Activated naive CD8-positive, alpha-beta T cell treated with anti-CD3 and anti-CD28 coated beads, Interleukin-2, amount 10 ng/mL, durations not matched to agents 7 days and 5 days (primary cell): ENCODE measurements at regions not wholly inside any gene's neighbourhood (a gene's known extent, or its start where the extent isn't known, plus 50 kb on each side); places are given as distances from the start of the nearest gene placed in this dataset.

Source experiments
- ATAC-seq: fragments of 150-1000 bp; cut with Tn5 transposase; one replicate; pipeline ENCODE4 v1.10.0; 2021; ENCODE audit warnings: low read depth, moderate library complexity
- POLR2A ChIA-PET: fragments of 350-600 bp; sonication (Branson Sonifier 250); formaldehyde crosslinking; loops from one replicate; lab custom pipeline; 2021; ENCODE audit warnings: antibody characterized with exemption; lab: Charles Lee
- DNase-seq: peaks from one replicate; pipeline ENCODE4 v3.0.0; 2021
- H3K27ac Mint-ChIP-seq: one replicate; pipeline ENCODE4 v1.8.0; 2022; ENCODE audit warnings: mild to moderate bottlenecking, mixed read lengths
- H3K27me3 Mint-ChIP-seq: one replicate; pipeline ENCODE4 v1.8.0; 2022; ENCODE audit warnings: mild to moderate bottlenecking, moderate library complexity, mixed read lengths
- H3K36me3 Mint-ChIP-seq: one replicate; pipeline ENCODE4 v1.8.0; 2021; ENCODE audit warnings: mild to moderate bottlenecking, mixed read lengths
- H3K4me1 Mint-ChIP-seq: one replicate; pipeline ENCODE4 v1.8.0; 2021; ENCODE audit warnings: mixed read lengths
- H3K4me3 Mint-ChIP-seq: one replicate; pipeline ENCODE4 v1.8.0; 2022; ENCODE audit warnings: mild to moderate bottlenecking, moderate library complexity, mixed read lengths
- H3K9me3 Mint-ChIP-seq: one replicate; pipeline ENCODE4 v1.8.0; 2021; ENCODE audit warnings: mixed read lengths

DNA sequence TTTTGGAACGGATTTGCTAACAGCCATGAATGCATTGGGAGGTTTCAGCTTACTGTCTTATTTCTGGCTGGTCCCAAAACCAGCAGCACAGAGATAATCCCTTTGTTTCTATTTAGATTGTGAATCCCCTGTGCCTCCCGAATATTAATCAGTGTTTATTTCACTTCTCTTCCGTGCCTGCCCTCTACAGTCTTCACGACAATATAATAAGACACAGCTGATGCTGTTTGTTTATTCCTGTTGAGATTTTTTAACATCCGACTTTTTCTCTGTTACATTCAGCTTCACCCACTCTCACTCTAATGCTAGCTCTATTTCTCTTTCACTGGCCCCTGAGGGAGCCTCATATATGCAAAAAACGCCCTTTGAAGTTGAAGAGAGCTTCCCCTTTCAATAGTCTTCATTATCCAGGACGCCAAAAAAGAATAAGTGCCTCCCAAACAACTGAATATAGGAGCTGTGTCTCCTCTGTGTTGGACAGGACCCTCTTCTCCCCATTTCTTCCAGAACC is 995.3 kb downstream of the ROBO2 start:
- POLR2A ChIA-PET: no interaction called here
- H3K4me3 Mint-ChIP-seq: no peak overlapping the region
- H3K9me3 Mint-ChIP-seq: peaks cover 4% of the 10 kb centered on the region
- ATAC-seq: no peak
- no peak for DNase-seq
- H3K27ac Mint-ChIP-seq: no peak overlapping the region
- H3K4me1 Mint-ChIP-seq: no peaks in the 10 kb centered on the region
- H3K36me3 Mint-ChIP-seq: no peaks in the 10 kb centered on the region
- H3K27me3 Mint-ChIP-seq: no peaks in the 10 kb centered on the region

DNA sequence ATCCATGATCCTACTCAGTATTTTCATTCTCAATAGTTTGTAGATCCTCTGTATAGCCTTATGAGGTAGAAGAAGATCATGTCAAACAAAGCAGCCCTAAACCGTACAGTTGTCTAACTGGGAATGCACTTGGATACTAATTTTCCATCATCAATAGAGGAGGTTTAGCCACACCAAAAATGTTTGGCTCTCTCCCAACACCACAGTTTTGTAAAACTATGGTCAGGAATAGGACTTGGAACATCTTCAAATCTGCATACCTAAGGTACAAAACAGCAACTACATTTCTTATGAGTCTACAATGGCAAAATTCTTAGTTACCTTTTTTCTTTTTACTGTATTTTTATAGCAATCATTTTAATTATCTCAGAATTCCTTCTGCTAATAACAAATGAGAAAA is 1001.6 kb downstream of the ROBO2 start:
- H3K9me3 Mint-ChIP-seq: peaks cover 8% of the 10 kb centered on the region

DNA sequence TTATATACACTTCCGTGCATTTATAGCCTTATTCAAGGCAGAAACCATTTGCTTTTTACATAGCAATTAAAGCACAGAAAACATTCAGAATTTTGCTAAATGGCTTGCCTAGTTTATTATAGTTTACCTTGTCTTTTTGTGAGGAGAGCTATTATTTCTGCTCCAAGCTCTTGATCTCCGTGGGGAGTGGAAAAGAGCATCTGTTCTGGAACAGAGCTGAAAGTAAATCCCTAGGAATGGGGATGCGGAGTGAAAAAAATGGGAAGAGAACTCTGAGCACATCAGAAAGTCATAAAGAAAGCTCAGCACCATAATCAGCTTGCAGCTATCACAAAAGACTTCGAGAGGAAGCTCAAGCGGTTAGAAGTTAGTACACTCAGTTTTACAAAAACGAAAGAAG is 1006.7 kb downstream of the ROBO2 start:
- peaks cover 4% of the 10 kb centered on the region for H3K9me3 Mint-ChIP-seq
- POLR2A ChIA-PET: no interaction called here
- no peak overlapping the region for H3K4me3 Mint-ChIP-seq

More for the DNA sequence above, 1001.6 kb downstream of the ROBO2 start:
- ATAC-seq: no peak
- Mint-ChIP-seq H3K27me3 (no peaks in the 10 kb centered on the region), H3K27ac (no peak overlapping the region), H3K4me1 (no peaks in the 10 kb centered on the region), H3K4me3 (no peak overlapping the region), H3K36me3 (no peaks in the 10 kb centered on the region)
- POLR2A ChIA-PET: no interaction called here
- no peak for DNase-seq

DNA sequence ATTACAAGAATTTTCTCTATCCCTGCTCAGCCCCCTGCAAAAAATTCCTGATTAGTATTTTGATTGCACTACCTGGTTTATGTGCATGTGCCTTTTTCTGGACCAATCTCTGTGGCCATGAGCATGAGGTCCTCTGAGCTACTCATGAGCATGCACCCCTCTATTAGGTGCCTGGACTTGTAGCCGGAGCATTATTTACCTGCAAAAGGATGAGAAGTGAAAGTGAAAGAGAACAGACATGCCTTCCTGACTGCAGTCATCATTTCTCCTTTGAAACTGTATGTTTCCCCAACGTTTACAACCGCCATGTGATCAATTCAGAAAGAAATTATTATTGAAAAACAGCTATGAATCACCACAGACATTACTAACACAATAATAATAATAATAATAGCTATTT is 1008.8 kb downstream of the ROBO2 start:
- Mint-ChIP-seq H3K27ac (no peak overlapping the region), H3K27me3 (no peaks in the 10 kb centered on the region), H3K36me3 (no peaks in the 10 kb centered on the region), H3K9me3 (peaks cover 4% of the 10 kb centered on the region), H3K4me1 (peaks cover 2% of the 10 kb centered on the region), H3K4me3 (peak overlapping the region; percentile 59)
- ATAC-seq: no peak
- DNase-seq: no peak
- POLR2A ChIA-PET: no interaction called here

More for the DNA sequence above, 1006.7 kb downstream of the ROBO2 start:
- H3K27me3 Mint-ChIP-seq: no peaks in the 10 kb centered on the region
- no peak for DNase-seq
- H3K36me3 Mint-ChIP-seq: no peaks in the 10 kb centered on the region
- H3K4me1 Mint-ChIP-seq: peaks cover 2% of the 10 kb centered on the region
- ATAC-seq: no peak
- H3K27ac Mint-ChIP-seq: no peak overlapping the region

DNA sequence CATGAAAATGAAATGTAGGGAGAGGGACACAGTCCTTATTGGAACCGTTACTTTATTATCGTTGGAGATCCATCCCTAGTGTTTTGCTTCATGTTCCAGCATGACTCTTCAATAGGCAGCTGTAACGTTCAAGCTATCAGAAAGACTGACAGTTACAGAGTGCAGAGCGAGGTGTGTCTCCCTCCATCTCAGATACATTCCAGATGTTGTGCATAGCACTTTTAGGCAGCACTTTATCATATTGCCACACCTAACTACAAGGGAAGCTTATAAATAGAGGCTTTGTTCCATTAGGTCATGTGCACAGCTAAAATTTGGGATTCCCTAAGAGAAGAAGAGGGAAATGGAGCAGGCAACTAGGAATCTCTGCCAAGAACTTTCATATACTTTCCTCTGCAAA is 1009.6 kb downstream of the ROBO2 start:
- POLR2A ChIA-PET: no interaction called here
- DNase-seq: no peak
- Mint-ChIP-seq H3K9me3 (peaks cover 4% of the 10 kb centered on the region), H3K27me3 (no peaks in the 10 kb centered on the region), H3K4me3 (no peak overlapping the region), H3K27ac (no peak overlapping the region), H3K4me1 (peaks cover 2% of the 10 kb centered on the region), H3K36me3 (no peaks in the 10 kb centered on the region)
- no peak for ATAC-seq

DNA sequence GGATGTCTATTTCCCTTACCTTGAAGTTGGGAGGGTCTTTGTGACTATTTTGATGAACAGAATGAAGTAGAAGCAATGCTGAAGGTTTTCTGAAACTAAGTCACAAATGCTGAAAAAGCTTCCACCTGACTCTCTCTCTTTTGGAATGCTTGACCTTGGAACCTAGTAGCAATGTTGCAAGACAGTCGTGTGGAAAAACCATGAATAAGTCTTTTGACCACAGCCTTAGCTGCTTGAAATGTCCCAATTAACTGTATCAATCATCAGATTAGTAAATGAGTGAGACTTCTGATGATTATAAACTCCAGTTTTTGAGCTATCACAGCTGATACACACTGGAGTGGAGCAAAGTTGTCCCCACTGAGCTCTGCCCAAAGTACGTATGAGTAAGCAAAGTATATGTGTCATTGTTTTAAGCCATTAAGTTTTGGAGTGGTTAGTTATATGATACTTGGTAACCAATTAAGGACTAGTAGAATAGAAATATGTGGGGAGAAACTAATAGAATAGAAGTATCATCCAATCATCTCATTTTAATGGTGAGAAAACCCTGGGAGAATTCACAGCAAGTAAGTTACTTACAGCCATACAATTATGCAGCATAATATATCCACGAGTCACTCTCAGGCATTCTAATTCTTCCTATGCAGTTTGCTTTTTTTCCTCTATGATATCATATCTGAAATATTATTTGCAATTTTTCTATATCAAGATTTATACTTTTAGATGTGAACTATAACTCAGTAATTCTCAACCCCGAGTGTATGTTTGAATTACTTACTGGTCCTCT is 1010.6 kb downstream of the ROBO2 start:
- Mint-ChIP-seq H3K4me3 (no peak overlapping the region), H3K4me1 (peaks cover 2% of the 10 kb centered on the region), H3K27ac (no peak overlapping the region), H3K9me3 (no peaks in the 10 kb centered on the region), H3K27me3 (no peaks in the 10 kb centered on the region), H3K36me3 (no peaks in the 10 kb centered on the region)
- ATAC-seq (no peak), DNase-seq (no peak)
- POLR2A ChIA-PET: no interaction called here

DNA sequence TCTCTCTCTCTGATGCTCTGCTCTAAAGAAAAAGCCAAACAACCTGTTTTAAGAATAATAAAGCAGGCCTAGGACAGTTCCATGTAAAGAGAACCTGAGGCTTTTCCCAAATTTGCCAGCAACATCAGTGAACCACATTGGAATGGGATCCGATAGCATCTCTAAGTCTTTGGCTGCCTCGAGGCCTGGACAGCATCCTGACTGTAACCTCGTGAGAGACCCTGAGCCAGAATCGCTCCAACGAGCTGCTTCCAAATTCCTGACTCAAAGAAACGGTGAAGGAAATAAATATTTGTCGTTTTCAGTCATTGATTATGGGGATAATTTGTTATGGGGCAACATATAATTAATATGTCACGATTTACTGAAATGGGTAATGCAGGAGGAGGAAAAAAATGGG is 1012.8 kb downstream of the ROBO2 start:
- Mint-ChIP-seq H3K4me3 (no peak overlapping the region), H3K4me1 (peaks cover 2% of the 10 kb centered on the region), H3K27ac (no peak overlapping the region), H3K27me3 (no peaks in the 10 kb centered on the region), H3K36me3 (no peaks in the 10 kb centered on the region), H3K9me3 (no peaks in the 10 kb centered on the region)
- POLR2A ChIA-PET: no interaction called here
- DNase-seq (no peak), ATAC-seq (no peak)

DNA sequence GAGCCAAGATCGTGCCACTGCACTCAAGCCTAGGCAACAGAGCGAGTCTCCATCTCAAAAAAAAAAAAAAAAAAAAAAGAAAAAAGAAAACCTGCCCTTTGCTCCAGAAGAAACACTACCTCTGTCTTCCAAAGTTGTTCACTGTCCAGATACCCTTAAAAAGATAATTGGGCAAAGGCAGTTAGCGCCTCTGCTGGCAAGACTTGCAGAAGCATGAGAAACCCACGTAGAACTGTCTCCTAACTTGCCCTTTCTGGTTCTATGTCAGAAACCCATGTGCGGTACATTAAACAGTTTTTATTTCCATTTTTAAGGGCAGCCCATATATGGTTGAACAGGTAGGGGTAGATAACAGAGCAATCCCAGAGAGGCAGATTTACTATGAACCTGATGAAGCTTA is 1026.4 kb downstream of the ROBO2 start:
- Mint-ChIP-seq H3K4me1 (no peaks in the 10 kb centered on the region), H3K27ac (no peak overlapping the region), H3K9me3 (no peaks in the 10 kb centered on the region), H3K27me3 (no peaks in the 10 kb centered on the region), H3K36me3 (no peaks in the 10 kb centered on the region), H3K4me3 (no peak overlapping the region)
- POLR2A ChIA-PET: no interaction called here
- ATAC-seq: no peak
- no peak for DNase-seq

DNA sequence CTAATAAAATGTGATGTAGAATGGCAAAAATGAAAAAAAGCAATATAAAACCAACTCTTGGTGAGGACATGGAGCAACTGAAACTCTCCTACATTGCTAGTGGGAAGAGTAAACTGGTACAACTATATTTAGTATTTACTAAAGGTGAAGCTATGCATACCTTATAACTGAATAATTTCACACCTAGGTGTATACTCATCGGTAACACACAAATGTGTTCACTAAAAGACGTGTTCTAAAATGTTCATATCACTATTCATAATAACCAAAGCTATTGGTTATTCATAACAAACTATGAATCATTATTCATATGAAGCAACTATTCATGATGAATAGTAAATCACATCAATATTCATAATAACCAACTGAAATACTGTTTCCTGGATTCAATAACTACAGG is 1030.3 kb downstream of the ROBO2 start:
- no peaks in the 10 kb centered on the region for H3K36me3 Mint-ChIP-seq
- H3K4me1 Mint-ChIP-seq: no peaks in the 10 kb centered on the region
- peaks cover 2% of the 10 kb centered on the region for H3K9me3 Mint-ChIP-seq
- H3K4me3 Mint-ChIP-seq: no peak overlapping the region
- POLR2A ChIA-PET: no interaction called here
- H3K27me3 Mint-ChIP-seq: no peaks in the 10 kb centered on the region
- no peak overlapping the region for H3K27ac Mint-ChIP-seq
- ATAC-seq: no peak
- no peak for DNase-seq

DNA sequence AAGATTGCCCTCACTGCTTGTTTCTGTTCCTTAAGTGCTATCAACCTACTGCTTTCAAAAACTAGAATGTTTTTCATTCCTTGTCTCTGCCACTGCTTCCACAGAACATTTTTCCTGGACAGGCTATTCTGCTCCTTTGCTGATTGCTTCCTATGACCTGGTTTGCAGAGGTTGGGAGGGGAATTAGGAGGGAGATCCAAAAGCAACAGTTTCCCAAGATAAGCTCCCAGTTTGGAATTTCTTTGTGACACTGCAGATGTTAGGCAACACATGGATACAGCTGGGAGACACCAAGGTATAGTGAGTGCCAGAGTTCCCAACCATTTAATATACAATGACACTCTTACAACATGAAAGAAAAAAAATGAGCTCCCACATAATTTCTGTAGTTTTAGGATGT is 1036.5 kb downstream of the ROBO2 start:
- H3K4me1 Mint-ChIP-seq: no peaks in the 10 kb centered on the region
- H3K27me3 Mint-ChIP-seq: no peaks in the 10 kb centered on the region
- POLR2A ChIA-PET: no interaction called here
- H3K9me3 Mint-ChIP-seq: peaks cover 3% of the 10 kb centered on the region
- H3K36me3 Mint-ChIP-seq: no peaks in the 10 kb centered on the region
- no peak overlapping the region for H3K4me3 Mint-ChIP-seq
- DNase-seq (no peak), ATAC-seq (no peak)
- no peak overlapping the region for H3K27ac Mint-ChIP-seq

DNA sequence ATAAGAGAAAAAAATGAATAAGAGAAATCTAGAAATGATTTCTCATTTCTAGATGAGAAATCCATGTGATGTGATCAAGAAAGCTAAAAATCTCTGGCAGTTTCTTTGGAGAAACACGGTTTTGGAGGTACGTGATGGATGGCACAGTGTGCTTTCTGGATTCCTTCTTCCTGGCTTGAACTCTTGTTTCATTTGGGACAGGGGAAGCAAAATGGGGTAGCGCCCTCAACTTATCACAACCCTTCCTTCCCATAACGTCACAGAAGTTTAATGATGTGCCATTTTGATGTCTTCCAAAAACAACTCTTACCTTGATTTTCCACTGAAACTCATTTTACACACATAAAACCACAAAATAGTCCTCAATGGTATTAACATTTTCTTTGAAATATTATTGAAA is 1037.3 kb downstream of the ROBO2 start:
- H3K27me3 Mint-ChIP-seq: no peaks in the 10 kb centered on the region
- no peak overlapping the region for H3K4me3 Mint-ChIP-seq
- peaks cover 3% of the 10 kb centered on the region for H3K9me3 Mint-ChIP-seq
- POLR2A ChIA-PET: no interaction called here
- DNase-seq (no peak), ATAC-seq (no peak)
- no peaks in the 10 kb centered on the region for H3K36me3 Mint-ChIP-seq
- no peaks in the 10 kb centered on the region for H3K4me1 Mint-ChIP-seq
- no peak overlapping the region for H3K27ac Mint-ChIP-seq

DNA sequence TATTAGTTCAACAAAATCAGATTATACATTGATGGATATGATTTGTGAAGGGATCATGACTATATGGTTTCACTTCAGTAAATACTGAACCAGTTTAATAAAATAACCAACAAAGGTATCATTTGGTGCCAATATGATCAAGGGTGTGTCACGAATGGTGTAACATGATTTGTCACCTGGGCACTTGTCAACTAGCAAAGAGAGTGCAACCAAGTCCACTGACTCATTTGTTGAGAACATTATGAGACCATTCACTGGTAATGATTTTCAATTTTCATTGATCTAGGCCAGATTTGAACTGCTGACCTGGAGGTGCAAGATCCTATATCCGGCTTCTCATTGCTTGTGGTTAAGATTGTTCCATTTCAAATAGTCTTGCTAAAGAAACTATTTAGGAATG is 1037.9 kb downstream of the ROBO2 start:
- H3K36me3 Mint-ChIP-seq: no peaks in the 10 kb centered on the region
- H3K9me3 Mint-ChIP-seq: peaks cover 3% of the 10 kb centered on the region
- DNase-seq: no peak
- H3K4me1 Mint-ChIP-seq: no peaks in the 10 kb centered on the region
- no peak overlapping the region for H3K4me3 Mint-ChIP-seq
- no peak overlapping the region for H3K27ac Mint-ChIP-seq
- ATAC-seq: no peak
- H3K27me3 Mint-ChIP-seq: no peaks in the 10 kb centered on the region
- POLR2A ChIA-PET: no interaction called here

DNA sequence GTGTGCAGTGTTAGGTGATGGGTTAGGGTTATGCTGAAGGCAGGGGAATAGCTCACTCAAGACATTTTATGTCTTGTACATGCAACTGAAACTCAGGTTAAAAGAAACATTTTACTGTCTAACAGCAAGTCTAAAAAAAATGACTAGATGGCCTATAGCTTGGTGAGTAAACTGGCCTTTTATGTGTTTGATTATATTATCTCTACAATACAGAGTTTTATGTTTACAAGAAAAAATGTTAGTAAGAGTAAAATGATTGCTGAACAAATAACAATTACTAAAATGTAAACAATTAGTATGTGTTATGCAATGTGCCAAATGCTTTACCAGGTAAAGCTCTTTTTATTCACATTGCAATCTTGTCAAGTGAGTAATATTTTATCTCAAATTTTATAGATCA is 1039.6 kb downstream of the ROBO2 start:
- DNase-seq (no peak), ATAC-seq (no peak)
- H3K4me3 Mint-ChIP-seq: no peak overlapping the region
- no peaks in the 10 kb centered on the region for H3K36me3 Mint-ChIP-seq
- H3K4me1 Mint-ChIP-seq: no peaks in the 10 kb centered on the region
- POLR2A ChIA-PET: no interaction called here
- H3K27ac Mint-ChIP-seq: no peak overlapping the region
- no peaks in the 10 kb centered on the region for H3K27me3 Mint-ChIP-seq
- peaks cover 1% of the 10 kb centered on the region for H3K9me3 Mint-ChIP-seq

DNA sequence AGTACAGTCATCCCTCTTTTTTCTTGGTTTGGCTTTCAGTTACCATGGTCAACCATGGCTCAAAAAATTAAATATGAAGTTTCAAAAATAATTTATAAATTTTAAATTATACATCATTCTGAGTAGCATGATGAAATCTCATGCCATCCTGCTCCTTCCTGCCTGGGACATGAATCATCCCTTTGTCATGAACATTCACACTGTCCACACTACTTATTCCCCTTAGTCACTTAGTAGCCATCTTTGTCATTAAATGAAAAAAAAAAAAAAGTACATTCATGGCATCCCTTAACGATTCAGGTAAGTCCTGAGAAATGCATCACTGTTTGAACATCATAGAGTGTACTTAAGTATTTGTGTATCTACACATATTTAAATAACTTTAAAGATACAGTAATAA is 1046.3 kb downstream of the ROBO2 start:
- H3K4me3 Mint-ChIP-seq: no peak overlapping the region
- DNase-seq (no peak), ATAC-seq (no peak)
- no peaks in the 10 kb centered on the region for H3K9me3 Mint-ChIP-seq
- H3K4me1 Mint-ChIP-seq: no peaks in the 10 kb centered on the region
- no peak overlapping the region for H3K27ac Mint-ChIP-seq
- no peaks in the 10 kb centered on the region for H3K36me3 Mint-ChIP-seq
- POLR2A ChIA-PET: no interaction called here
- no peaks in the 10 kb centered on the region for H3K27me3 Mint-ChIP-seq
